GM10266 (cell line): ENCODE measurements at regions not wholly inside any gene's neighbourhood (a gene's known extent, or its start where the extent isn't known, plus 50 kb on each side); places are given as distances from the start of the nearest gene placed in this dataset.

Experiments used
- DNase-seq: peaks from one replicate; pipeline ENCODE4 v3.0.0; 2012; ENCODE audit errors: extremely low spot score
- CTCF ChIP-seq: IDR thresholded peaks from 2 replicates; pipeline ENCODE4 v1.5.1; 2012; ENCODE audit warnings: mild to moderate bottlenecking, low read depth; ENCODE audit not compliant: control insufficient read depth, insufficient read depth; ENCODE audit errors: missing control alignments

GRCh38 chr4:55259294-55259693 is 86.7 kb upstream of the SRD5A3 start:
- DNase-seq = no peak
- TF ChIP-seq CTCF = no peak

- no peak for TF ChIP-seq CTCF
Observed at GRCh38 chr4:55269470-55269869, 76.6 kb upstream of the SRD5A3 start.

GRCh38 chr4:55269995-55270394 is 76.0 kb upstream of the SRD5A3 start:
- no peak for DNase-seq
- TF ChIP-seq CTCF = no peak

More at GRCh38 chr4:55269470-55269869, 76.6 kb upstream of the SRD5A3 start:
- DNase-seq = no peak

GRCh38 chr4:55270481-55270880 is 75.6 kb upstream of the SRD5A3 start:
- TF ChIP-seq CTCF = no peak
- DNase-seq = no peak

GRCh38 chr4:55272102-55272501 is 73.9 kb upstream of the SRD5A3 start:
- TF ChIP-seq CTCF = no peak
- DNase-seq = no peak

GRCh38 chr4:55272589-55272988 is 73.5 kb upstream of the SRD5A3 start:
- no peak for DNase-seq
- TF ChIP-seq CTCF = no peak

GRCh38 chr4:55277011-55277410 is 69.0 kb upstream of the SRD5A3 start:
- no peak for DNase-seq
- TF ChIP-seq CTCF = no peak
